ENCODE measurements at regions not wholly inside any gene's neighbourhood (a gene's known extent, or its start where the extent isn't known, plus 50 kb on each side); places are given as distances from the start of the nearest gene placed in this dataset.

GRCh38 chr2:59993726-59994125 is 559.7 kb downstream of the BCL11A start:
- TF ChIP-seq CTCF (IDR thresholded peaks at IDR 0.05): no peak
- no peak for TF ChIP-seq POLR2A (IDR thresholded peaks at IDR 0.05)

All from Peyer's patch (tissue), 4 donors.